ENCODE measurements at regions not wholly inside any gene's neighbourhood (a gene's known extent, or its start where the extent isn't known, plus 50 kb on each side); places are given as distances from the start of the nearest gene placed in this dataset.

- no peak overlapping the region for H3K4me3 ChIP-seq
- no peak overlapping the region for H3K27ac ChIP-seq (ENCODE audit: low read depth in 1 of 2, low read length in 1 of 2)
- H3K27me3 ChIP-seq (ENCODE audit: control insufficient read depth in 3 of 3, insufficient read depth in 3 of 3, low read length in 2 of 3) = no peaks in the 10 kb centered on the region
- H3K36me3 ChIP-seq (ENCODE audit: control insufficient read depth in 4 of 4, insufficient read depth in 4 of 4, low read length in 4 of 4) = no peaks in the 10 kb centered on the region
- ATAC-seq (ENCODE audit: insufficient read depth, low FRiP score) (no peak), DNase-seq (no peak)
- peaks cover 0 to 45% (median 13%) of the 10 kb centered on the region in 5 donors for H3K4me1 ChIP-seq (ENCODE audit: control insufficient read depth in 5 of 5, insufficient read depth in 5 of 5, low read length in 5 of 5)
- TF ChIP-seq CTCF (IDR thresholded peaks at IDR 0.05; ENCODE audit: control extremely low read depth, extremely low read depth) = no peak
- no peak overlapping the region for H3K9ac ChIP-seq (ENCODE audit: insufficient read depth in 1 of 2, low read length in 2 of 2)
- WGBS, 2 donors = 95 to 98% methylated on average over 5 of the region's 5 CpGs
- peaks cover 0 to 4% (median 0%) of the 10 kb centered on the region in 4 donors for H3K9me3 ChIP-seq (ENCODE audit: control insufficient read depth in 4 of 4, insufficient read depth in 3 of 4, low read length in 3 of 4)
These were observed 128.1 kb upstream of the MAP1LC3B2 start for GRCh38 chr12:116430911-116431565.

GRCh38 chr12:116431677-116432300 lies 127.4 kb upstream of the MAP1LC3B2 start:
- no peaks in the 10 kb centered on the region for H3K36me3 ChIP-seq (ENCODE audit: control insufficient read depth in 4 of 4, insufficient read depth in 4 of 4, low read length in 4 of 4)
- H3K9ac ChIP-seq (ENCODE audit: insufficient read depth in 1 of 2, low read length in 2 of 2) = no peak overlapping the region
- no peak overlapping the region for H3K27ac ChIP-seq (ENCODE audit: low read depth in 1 of 2, low read length in 1 of 2)
- H3K27me3 ChIP-seq (ENCODE audit: control insufficient read depth in 3 of 3, insufficient read depth in 3 of 3, low read length in 2 of 3) = no peaks in the 10 kb centered on the region
- H3K9me3 ChIP-seq (ENCODE audit: control insufficient read depth in 4 of 4, insufficient read depth in 3 of 4, low read length in 3 of 4) = peaks cover 0 to 4% (median 0%) of the 10 kb centered on the region in 4 donors
- H3K4me1 ChIP-seq (ENCODE audit: control insufficient read depth in 5 of 5, insufficient read depth in 5 of 5, low read length in 5 of 5) = peaks cover 0 to 41% (median 11%) of the 10 kb centered on the region in 5 donors
- H3K4me3 ChIP-seq = no peak overlapping the region
- DNase-seq (no peak), ATAC-seq (ENCODE audit: insufficient read depth, low FRiP score) (no peak)
- WGBS, 2 donors = 73 to 89% methylated on average over 13 of the region's 13 CpGs
- no peak for TF ChIP-seq CTCF (IDR thresholded peaks at IDR 0.05; ENCODE audit: control extremely low read depth, extremely low read depth)

GRCh38 chr12:116432314-116432750 lies 126.8 kb upstream of the MAP1LC3B2 start:
- Histone ChIP-seq H3K36me3 (ENCODE audit: control insufficient read depth in 4 of 4, insufficient read depth in 4 of 4, low read length in 4 of 4) (no peaks in the 10 kb centered on the region), H3K4me3 (no peak overlapping the region), H3K27me3 (ENCODE audit: control insufficient read depth in 3 of 3, insufficient read depth in 3 of 3, low read length in 2 of 3) (no peaks in the 10 kb centered on the region), H3K9me3 (ENCODE audit: control insufficient read depth in 4 of 4, insufficient read depth in 3 of 4, low read length in 3 of 4) (peaks cover 0 to 4% (median 0%) of the 10 kb centered on the region in 4 donors), H3K4me1 (ENCODE audit: control insufficient read depth in 5 of 5, insufficient read depth in 5 of 5, low read length in 5 of 5) (peaks cover 0 to 37% (median 11%) of the 10 kb centered on the region in 5 donors), H3K27ac (ENCODE audit: low read depth in 1 of 2, low read length in 1 of 2) (no peak overlapping the region), H3K9ac (ENCODE audit: insufficient read depth in 1 of 2, low read length in 2 of 2) (no peak overlapping the region)
- 61 to 87% methylated on average over 4 of the region's 4 CpGs for WGBS, 2 donors
- peak; percentile 78 to 95 (median 95) for DNase-seq
- TF ChIP-seq CTCF (IDR thresholded peaks at IDR 0.05; ENCODE audit: control extremely low read depth, extremely low read depth) = no peak
- no peak for ATAC-seq (ENCODE audit: insufficient read depth, low FRiP score)

All from lung (tissue), 11 donors.